ENCODE measurements at regions not wholly inside any gene's neighbourhood (a gene's known extent, or its start where the extent isn't known, plus 50 kb on each side); places are given as distances from the start of the nearest gene placed in this dataset.
"Not testable (repeated sequence)": the region's sequence is repeated elsewhere in the genome, so short reads cannot be mapped to it uniquely, and the experiment has no call there.

GRCh38 chr10:124179308-124180043, 86.1 kb upstream of the CHST15 start:
- DNase-seq: no peak

GRCh38 chr10:124177180-124177518, 83.8 kb upstream of the CHST15 start:
- no peak for DNase-seq

- DNase-seq: no peak
These were observed 83.2 kb upstream of the CHST15 start for GRCh38 chr10:124176349-124177179.

- DNase-seq: no peak
These were observed 82.4 kb upstream of the CHST15 start for GRCh38 chr10:124175701-124176348.

- no peak for DNase-seq
These were observed 81.6 kb upstream of the CHST15 start for GRCh38 chr10:124174673-124175645.

GRCh38 chr10:124174071-124174566, 80.7 kb upstream of the CHST15 start:
- DNase-seq: no peak

- no peak for DNase-seq
These were observed 80.0 kb upstream of the CHST15 start for GRCh38 chr10:124173298-124173900.

GRCh38 chr10:124172181-124172916, 79.0 kb upstream of the CHST15 start:
- no peak for DNase-seq

- no peak for DNase-seq
These were observed 78.2 kb upstream of the CHST15 start for GRCh38 chr10:124171561-124171960.

GRCh38 chr10:124170631-124171030, 77.2 kb upstream of the CHST15 start:
- no peak for DNase-seq

- no peak for DNase-seq
These were observed 75.8 kb upstream of the CHST15 start for GRCh38 chr10:124168991-124169802.

- DNase-seq: no peak
These were observed 75.2 kb upstream of the CHST15 start for GRCh38 chr10:124168581-124168980.

- DNase-seq: not testable (repeated sequence)
These were observed 74.5 kb upstream of the CHST15 start for GRCh38 chr10:124167925-124168324.

GRCh38 chr10:124166431-124167125, 73.2 kb upstream of the CHST15 start:
- DNase-seq: no peak

GRCh38 chr10:124165827-124166226, 72.4 kb upstream of the CHST15 start:
- no peak for DNase-seq

GRCh38 chr10:124165311-124165710, 71.9 kb upstream of the CHST15 start:
- DNase-seq: no peak

GRCh38 chr10:124164264-124164663, 70.9 kb upstream of the CHST15 start:
- DNase-seq: peak; percentile 27 to 30

- no peak for DNase-seq
These were observed 69.5 kb upstream of the CHST15 start for GRCh38 chr10:124162774-124163354.

GRCh38 chr10:124162136-124162535, 68.7 kb upstream of the CHST15 start:
- no peak for DNase-seq

Measured in inflammatory macrophage (primary cell).